GM12892 (cell line): ENCODE measurements at regions not wholly inside any gene's neighbourhood (a gene's known extent, or its start where the extent isn't known, plus 50 kb on each side); places are given as distances from the start of the nearest gene placed in this dataset.

ENCODE experiments used
- POLR2A ChIP-seq: IDR thresholded peaks from 2 replicates; pipeline ENCODE4 v1.6.1; 2011; ENCODE audit warnings: low read depth, low read length, control low read depth
- POLR2AphosphoS5 ChIP-seq: IDR thresholded peaks from 2 replicates; pipeline ENCODE4 v1.6.1; 2011; ENCODE audit warnings: low read depth, low read length, control low read depth
- TAF1 ChIP-seq: IDR thresholded peaks from 2 replicates; pipeline ENCODE4 v1.6.1; 2011; ENCODE audit warnings: low read depth, mild to moderate bottlenecking, control low read depth, low read length, borderline replicate concordance

GRCh38 chr10:28217848-28218247, 85.0 kb downstream of the MPP7 start:
- TF ChIP-seq TAF1 (no peak), POLR2A (no peak), POLR2AphosphoS5 (no peak)
